HepG2 (cell line): ENCODE measurements at regions not wholly inside any gene's neighbourhood (a gene's known extent, or its start where the extent isn't known, plus 50 kb on each side); places are given as distances from the start of the nearest gene placed in this dataset.

Source experiments
- ATAC-seq: fragments of 200-7000 bp; cut with Tn5 transposase; 3 replicates; pipeline ENCODE4 v1.9.1; 2020; ENCODE audit warnings: mild to moderate bottlenecking, moderate library complexity
- BruUV-seq: library from RNA; stranded (reverse); fragments of 400-500 nt; replicated peaks from 2 replicates; lab custom pipeline; 2021; lab: Mats Ljungman, UMichigan
- CTCF ChIA-PET: fragments of 300-600 bp; formaldehyde crosslinking; extraction: SDS; loops from one replicate; lab custom pipeline; 2021; ENCODE audit warnings: low total read pairs, inconsistent platforms, low intra/inter-chr PET ratio; lab: Yijun Ruan, JAX
- POLR2A ChIA-PET: fragments of 350-600 bp; sonication (Branson Sonifier 250); formaldehyde crosslinking; loops from one replicate; lab custom pipeline; 2020; ENCODE audit warnings: antibody characterized with exemption, inconsistent platforms; lab: Yijun Ruan, JAX
- DNase-seq: peaks from one replicate; pipeline ENCODE4 v3.0.0-alpha.2; 2015; ENCODE audit warnings: low spot score
- FAIRE-seq: peaks from 3 replicates; lab custom pipeline; 2011; peaks lifted over from hg19 to GRCh38; lab: Jason Lieb, UNC
- H2AFZ ChIP-seq: one replicate; pipeline ENCODE4 v1.6.1; 2011; ENCODE audit warnings: low read length, inconsistent platforms
- H3K27ac ChIP-seq: fragments of 300-600 bp; 3 replicates; pipeline ENCODE4 v1.8.0; 2011; ENCODE audit warnings: mixed run types, mild to moderate bottlenecking, mixed read lengths, low read length, inconsistent platforms; ENCODE audit not compliant: insufficient read depth; ENCODE audit errors: extremely low read length
- H3K27me3 ChIP-seq, 2 experiments: fragments of 200-600 bp in 1 of 2; 2 replicates in 1 of 2; 3 replicates in 1 of 2; pipeline versions ENCODE4 v1.6.0 to v1.8.0; 2011; ENCODE audit warnings: low read length in 2 of 2, mild to moderate bottlenecking in 2 of 2, moderate library complexity in 2 of 2, inconsistent platforms in 1 of 2; ENCODE audit not compliant: insufficient read depth in 2 of 2, control insufficient read depth in 1 of 2
- H3K36me3 ChIP-seq, 2 experiments: fragments of 200-600 bp in 1 of 2; replicated peaks in 1 of 2; 2 replicates in 1 of 2; 3 replicates in 1 of 2; pipeline versions ENCODE4 v1.5.1 to v1.8.0; 2011; ENCODE audit warnings: low read length in 2 of 2, inconsistent platforms in 1 of 2; ENCODE audit not compliant: insufficient read depth in 2 of 2, control insufficient read depth in 1 of 2
- H3K4me1 ChIP-seq: 2 replicates; pipeline ENCODE4 v1.5.1; 2012; ENCODE audit warnings: low read length, inconsistent platforms; ENCODE audit not compliant: insufficient read depth
- H3K4me2 ChIP-seq: 2 replicates; pipeline ENCODE4 v1.6.0; 2011; ENCODE audit warnings: low read depth, low read length, inconsistent platforms
- H3K4me3 ChIP-seq, 3 experiments: fragments of 200-600 bp in 1 of 3; sonication (generic), shearing (Covaris generic) in 1 of 3; replicated peaks in 1 of 3; 2 replicates each; pipeline ENCODE4 v1.5.1; 2011 to 2016; ENCODE audit warnings: low read length in 3 of 3, inconsistent platforms in 2 of 3, low read depth in 2 of 3, mild to moderate bottlenecking in 2 of 3, control low read depth in 1 of 3, mixed read lengths in 1 of 3; ENCODE audit not compliant: insufficient read depth in 1 of 3
- H3K79me2 ChIP-seq: one replicate; pipeline ENCODE4 v1.6.1; 2011; ENCODE audit warnings: low read length, inconsistent platforms; ENCODE audit not compliant: insufficient read depth
- H3K9ac ChIP-seq: 2 replicates; pipeline ENCODE4 v1.6.0; 2011; ENCODE audit warnings: mild to moderate bottlenecking, low read depth, low read length, inconsistent platforms; ENCODE audit not compliant: insufficient read depth
- H3K9me3 ChIP-seq: 2 replicates; pipeline ENCODE4 v1.5.1; 2012; ENCODE audit warnings: mild to moderate bottlenecking, low read length
- H4K20me1 ChIP-seq: 2 replicates; pipeline ENCODE4 v1.6.0; 2011; ENCODE audit warnings: inconsistent platforms, mild to moderate bottlenecking, low read length, moderate library complexity; ENCODE audit not compliant: insufficient read depth
- AKNA ChIP-seq: sonication (generic); formaldehyde crosslinking; IDR thresholded peaks from 2 replicates; pipeline ENCODE4 v1.4.0; 2020; ENCODE audit warnings: missing genetic modification reagents, borderline replicate concordance
- CREM ChIP-seq, 2 experiments: sonication (generic) in 1 of 2; formaldehyde crosslinking in 1 of 2; IDR thresholded peaks; 2 replicates each; pipeline versions ENCODE4 v1.4.0 to v1.6.1; 2016 to 2020; ENCODE audit warnings: antibody characterized with exemption in 1 of 2, mild to moderate bottlenecking in 1 of 2, missing genetic modification reagents in 1 of 2
- ELF4 ChIP-seq: sonication (generic); formaldehyde crosslinking; IDR thresholded peaks from 2 replicates; pipeline ENCODE4 v1.5.0; 2020; ENCODE audit warnings: missing genetic modification reagents, mild to moderate bottlenecking, moderate library complexity, borderline replicate concordance
- GPN1 ChIP-seq: sonication (generic); formaldehyde crosslinking; IDR thresholded peaks from 2 replicates; pipeline ENCODE4 v1.5.1; 2020; ENCODE audit warnings: missing genetic modification reagents, borderline replicate concordance
- NONO ChIP-seq, 2 experiments: fragments of 450-650 bp in 1 of 2; sonication (generic) in 1 of 2; formaldehyde crosslinking in 1 of 2; IDR thresholded peaks in 1 of 2; conservative IDR thresholded peaks in 1 of 2; 2 replicates each; pipeline versions ENCODE4 v1.6.1 to v1.8.0; 2017 to 2022; ENCODE audit warnings: mild to moderate bottlenecking in 1 of 2, missing genetic modification reagents in 1 of 2, moderate library complexity in 1 of 2
- NR1H2 ChIP-seq: sonication (generic); formaldehyde crosslinking; IDR thresholded peaks from 2 replicates; pipeline ENCODE4 v1.8.1; 2022; ENCODE audit warnings: low read depth, missing genetic modification reagents, borderline replicate concordance
- NR2F1 ChIP-seq, 2 experiments: fragments of 450-650 bp in 1 of 2; formaldehyde crosslinking in 1 of 2; IDR thresholded peaks; 2 replicates each; pipeline versions ENCODE4 v1.5.0 to v1.6.1; 2016 to 2020; ENCODE audit warnings: mild to moderate bottlenecking in 1 of 2, missing compliant biosample characterization in 1 of 2, missing genetic modification reagents in 1 of 2, moderate library complexity in 1 of 2
- TRAFD1 ChIP-seq: sonication (generic); formaldehyde crosslinking; IDR thresholded peaks from 2 replicates; pipeline ENCODE4 v1.5.1; 2020; ENCODE audit warnings: missing genetic modification reagents, mild to moderate bottlenecking, borderline replicate concordance
- ZBTB8A ChIP-seq: sonication (generic); formaldehyde crosslinking; IDR thresholded peaks from 2 replicates; pipeline ENCODE4 v1.4.0; 2020; ENCODE audit warnings: mild to moderate bottlenecking, low read depth, missing genetic modification reagents, borderline replicate concordance
- WGBS: methylation state at CpG from one replicate; pipeline ENCODE4 v1.1.6; 2017; ENCODE audit warnings: low lambda C conversion rate; 5-methylcytosine and 5-hydroxymethylcytosine counted together
- in situ Hi-C: cut with HindIII; loops from 2 replicates; pipeline ENCODE4 v1.10.0; 2017; ENCODE audit warnings: low pct_unique_long_range_greater_than_20kb; ENCODE audit not compliant: extremely low pct_ligation_motif_present
- intact Hi-C: fragments of 100-400 bp; cut with micrococcal nuclease; formaldehyde crosslinking; loops from one replicate; pipeline ENCODE4 v1.10.0; 2022; ENCODE audit not compliant: unreplicated experiment
- TF ChIP-seq, protein P1 (sequence below): sonication (generic); formaldehyde crosslinking; conservative IDR thresholded peaks from 2 replicates; pipeline ENCODE4 v1.8.0; 2022; ENCODE audit warnings: mild to moderate bottlenecking, moderate library complexity, missing genetic modification reagents
- TF ChIP-seq, protein P2 (sequence below): IDR thresholded peaks from 2 replicates; pipeline ENCODE4 v1.6.1; 2016; ENCODE audit warnings: low read depth, control low read depth

DNA sequence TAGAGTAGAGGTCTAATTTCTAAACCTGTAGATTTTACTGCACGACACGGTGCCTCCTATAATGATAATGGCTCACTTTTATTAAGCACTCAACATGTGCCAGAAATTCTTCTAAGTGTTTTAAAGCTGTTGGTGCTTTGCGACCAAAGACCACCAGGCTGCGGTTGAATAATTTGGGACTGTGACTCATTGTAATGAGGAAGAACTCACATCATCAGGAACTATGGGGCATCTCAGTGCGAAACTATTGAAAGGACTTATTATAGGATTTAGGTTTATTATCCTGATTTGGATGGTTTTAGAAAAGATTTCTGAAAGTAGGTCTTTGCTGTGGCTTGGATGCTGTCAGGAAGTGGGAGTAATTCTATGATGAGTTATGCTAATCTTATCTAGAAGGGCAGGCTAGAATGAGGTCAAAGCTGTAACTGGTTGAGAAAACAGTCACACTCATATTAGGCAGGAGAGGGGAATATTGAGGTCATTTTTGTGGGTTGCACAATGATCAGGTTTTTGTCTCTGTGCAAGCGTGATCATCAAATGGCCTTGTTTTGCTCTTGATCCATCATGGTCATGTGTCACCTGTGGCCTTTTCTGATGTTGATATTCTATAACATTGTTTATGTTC lies 266.8 kb downstream of the PCDH20 start (continued):
- TF ChIP-seq, protein P1, sequence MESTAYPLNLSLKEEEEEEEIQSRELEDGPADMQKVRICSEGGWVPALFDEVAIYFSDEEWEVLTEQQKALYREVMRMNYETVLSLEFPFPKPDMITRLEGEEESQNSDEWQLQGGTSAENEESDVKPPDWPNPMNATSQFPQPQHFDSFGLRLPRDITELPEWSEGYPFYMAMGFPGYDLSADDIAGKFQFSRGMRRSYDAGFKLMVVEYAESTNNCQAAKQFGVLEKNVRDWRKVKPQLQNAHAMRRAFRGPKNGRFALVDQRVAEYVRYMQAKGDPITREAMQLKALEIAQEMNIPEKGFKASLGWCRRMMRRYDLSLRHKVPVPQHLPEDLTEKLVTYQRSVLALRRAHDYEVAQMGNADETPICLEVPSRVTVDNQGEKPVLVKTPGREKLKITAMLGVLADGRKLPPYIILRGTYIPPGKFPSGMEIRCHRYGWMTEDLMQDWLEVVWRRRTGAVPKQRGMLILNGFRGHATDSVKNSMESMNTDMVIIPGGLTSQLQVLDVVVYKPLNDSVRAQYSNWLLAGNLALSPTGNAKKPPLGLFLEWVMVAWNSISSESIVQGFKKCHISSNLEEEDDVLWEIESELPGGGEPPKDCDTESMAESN (CRISPR knock-in tag): no peak
- TF ChIP-seq NR2F1 (CRISPR knock-in tag; IDR thresholded peaks at IDR 0.05) (no peak), ZBTB8A (CRISPR knock-in tag) (no peak), CREM (IDR thresholded peaks at IDR 0.05) (no peak), CREM (CRISPR knock-in tag; IDR thresholded peaks at IDR 0.05) (no peak)

DNA sequence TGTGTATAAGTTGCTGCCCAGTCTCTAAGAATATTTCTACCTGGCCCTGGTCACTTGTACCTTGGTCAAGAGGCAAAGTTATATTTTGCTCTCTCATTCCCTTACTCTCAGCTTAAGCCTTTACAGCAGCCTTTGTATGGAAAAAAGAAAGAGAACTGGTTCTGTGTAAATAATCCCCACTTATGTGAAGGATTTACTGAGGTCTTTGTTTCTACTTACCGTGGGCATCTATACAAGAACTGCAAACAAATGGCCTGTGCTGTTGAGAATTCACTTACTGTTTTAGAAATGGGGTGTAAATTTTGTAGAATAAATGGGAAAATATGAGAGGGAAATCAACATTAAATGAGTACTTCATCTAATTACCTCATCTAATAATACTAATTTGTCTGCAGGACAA lies 267.4 kb downstream of the PCDH20 start:
- in situ Hi-C loops: no loop called here
- TF ChIP-seq TRAFD1 (CRISPR knock-in tag) (no peak), NONO (IDR thresholded peaks at IDR 0.05) (no peak), NONO (CRISPR knock-in tag; conservative IDR thresholded peaks at IDR 0.05) (no peak), AKNA (CRISPR knock-in tag) (no peak), GPN1 (CRISPR knock-in tag) (no peak), ELF4 (CRISPR knock-in tag) (no peak), NR1H2 (CRISPR knock-in tag) (no peak)
- TF ChIP-seq, protein P2, sequence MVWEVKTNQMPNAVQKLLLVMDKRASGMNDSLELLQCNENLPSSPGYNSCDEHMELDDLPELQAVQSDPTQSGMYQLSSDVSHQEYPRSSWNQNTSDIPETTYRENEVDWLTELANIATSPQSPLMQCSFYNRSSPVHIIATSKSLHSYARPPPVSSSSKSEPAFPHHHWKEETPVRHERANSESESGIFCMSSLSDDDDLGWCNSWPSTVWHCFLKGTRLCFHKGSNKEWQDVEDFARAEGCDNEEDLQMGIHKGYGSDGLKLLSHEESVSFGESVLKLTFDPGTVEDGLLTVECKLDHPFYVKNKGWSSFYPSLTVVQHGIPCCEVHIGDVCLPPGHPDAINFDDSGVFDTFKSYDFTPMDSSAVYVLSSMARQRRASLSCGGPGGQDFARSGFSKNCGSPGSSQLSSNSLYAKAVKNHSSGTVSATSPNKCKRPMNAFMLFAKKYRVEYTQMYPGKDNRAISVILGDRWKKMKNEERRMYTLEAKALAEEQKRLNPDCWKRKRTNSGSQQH (CRISPR knock-in tag): no peak

More for the DNA sequence above, 267.4 kb downstream of the PCDH20 start:
- H2AFZ ChIP-seq: no peak overlapping the region
- intact Hi-C loops: no loop called here
- ATAC-seq: no peak
- BruUV-seq: no TSS peak
- H3K4me2 ChIP-seq: no peak overlapping the region
- H3K9me3 ChIP-seq: no peaks in the 10 kb centered on the region
- H3K4me1 ChIP-seq: no peaks in the 10 kb centered on the region
- no peaks in the 10 kb centered on the region for H3K27me3 ChIP-seq
- H3K9ac ChIP-seq: no peak overlapping the region
- no peak overlapping the region for H3K4me3 ChIP-seq
- ChIA-PET POLR2A (no interaction called here), CTCF (no interaction called here)
- no peak for FAIRE-seq
- WGBS: 4% methylated on average over 1 of the region's 1 CpG
- no peaks in the 10 kb centered on the region for H3K79me2 ChIP-seq
- no peak for DNase-seq
- H4K20me1 ChIP-seq: no peaks in the 10 kb centered on the region
- no peaks in the 10 kb centered on the region for H3K36me3 ChIP-seq
- no peak overlapping the region for H3K27ac ChIP-seq
